ENCODE measurements at regions not wholly inside any gene's neighbourhood (a gene's known extent, or its start where the extent isn't known, plus 50 kb on each side); places are given as distances from the start of the nearest gene placed in this dataset.
"Not testable (repeated sequence)": the region's sequence is repeated elsewhere in the genome, so short reads cannot be mapped to it uniquely, and the experiment has no call there.

DNA sequence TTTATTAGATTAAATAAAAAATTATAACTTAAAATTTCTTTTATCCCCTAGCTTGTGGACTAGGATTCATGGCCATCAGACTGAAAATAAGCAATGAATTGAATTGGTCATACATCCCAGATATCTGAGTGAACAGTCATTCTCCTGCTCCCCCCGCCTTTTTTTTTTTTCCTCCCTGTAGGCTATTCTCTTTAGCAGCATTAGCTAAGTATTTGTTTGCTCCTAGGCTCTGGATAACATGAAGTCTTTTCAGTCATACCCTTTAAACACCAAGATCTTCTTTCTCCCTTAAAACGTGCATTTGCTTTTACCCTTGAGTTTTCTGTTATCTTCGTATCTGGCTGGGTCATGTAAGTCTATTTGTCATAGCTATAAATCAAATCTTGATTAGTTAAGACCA is 866.7 kb upstream of the SPRY2 start:
- H3K27ac Mint-ChIP-seq = no peak overlapping the region
- no peak for ATAC-seq (ENCODE audit: low read depth)
- no peaks in the 10 kb centered on the region for H3K27me3 Mint-ChIP-seq
- H3K4me1 Mint-ChIP-seq = no peaks in the 10 kb centered on the region
- DNase-seq (ENCODE audit: low spot score in 2 of 2) = no peak
- H3K4me3 Mint-ChIP-seq = no peak overlapping the region
- no peaks in the 10 kb centered on the region for H3K36me3 Mint-ChIP-seq
- H3K9me3 Mint-ChIP-seq = peaks cover 4% of the 10 kb centered on the region

DNA sequence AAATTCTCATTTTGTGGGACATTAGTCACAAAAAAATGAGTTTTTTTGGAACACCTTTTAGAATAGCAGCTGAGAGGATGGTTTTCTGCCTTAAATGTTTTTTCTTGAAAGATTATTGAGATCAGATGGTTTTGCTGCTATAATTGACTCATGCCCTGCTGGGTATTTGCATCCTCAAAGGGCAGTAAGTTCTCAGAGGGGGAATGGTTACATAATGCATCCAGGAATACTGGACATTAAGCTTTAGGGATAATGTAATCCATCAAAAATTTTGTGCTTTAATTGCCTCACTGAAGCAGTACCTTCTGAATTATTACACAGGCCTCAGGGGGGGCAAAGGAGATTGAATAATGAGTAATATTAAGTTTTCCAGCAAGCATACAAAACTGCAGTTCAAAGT is 866.3 kb upstream of the SPRY2 start:
- no peaks in the 10 kb centered on the region for H3K27me3 Mint-ChIP-seq
- no peak for ATAC-seq (ENCODE audit: low read depth)
- no peak for DNase-seq (ENCODE audit: low spot score in 2 of 2)
- no peaks in the 10 kb centered on the region for H3K4me1 Mint-ChIP-seq
- H3K4me3 Mint-ChIP-seq = no peak overlapping the region
- peaks cover 4% of the 10 kb centered on the region for H3K9me3 Mint-ChIP-seq
- no peaks in the 10 kb centered on the region for H3K36me3 Mint-ChIP-seq
- no peak overlapping the region for H3K27ac Mint-ChIP-seq

DNA sequence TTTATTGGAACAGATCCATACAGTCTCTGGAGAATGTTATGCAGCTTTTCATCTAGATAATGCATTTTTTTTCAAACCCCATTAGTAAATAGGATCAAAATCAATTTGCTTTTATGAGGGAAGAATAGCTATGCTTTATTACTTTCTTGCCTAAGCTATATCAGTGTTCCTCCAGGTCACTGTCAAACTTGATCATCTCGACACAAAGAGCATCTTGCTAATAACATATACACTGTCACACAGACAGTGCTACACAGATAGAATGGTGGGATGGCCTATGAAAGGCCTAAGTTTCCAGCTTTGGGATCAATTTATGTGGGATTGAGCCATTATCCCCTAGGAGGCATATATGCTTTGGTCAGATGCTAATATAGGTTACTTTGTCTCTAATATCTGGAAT is 862.9 kb upstream of the SPRY2 start:
- Mint-ChIP-seq H3K4me3 (no peak overlapping the region), H3K27me3 (no peaks in the 10 kb centered on the region), H3K36me3 (no peaks in the 10 kb centered on the region), H3K27ac (no peak overlapping the region), H3K9me3 (peaks cover 5% of the 10 kb centered on the region), H3K4me1 (no peaks in the 10 kb centered on the region)
- DNase-seq (ENCODE audit: low spot score in 2 of 2) (no peak), ATAC-seq (ENCODE audit: low read depth) (no peak)

DNA sequence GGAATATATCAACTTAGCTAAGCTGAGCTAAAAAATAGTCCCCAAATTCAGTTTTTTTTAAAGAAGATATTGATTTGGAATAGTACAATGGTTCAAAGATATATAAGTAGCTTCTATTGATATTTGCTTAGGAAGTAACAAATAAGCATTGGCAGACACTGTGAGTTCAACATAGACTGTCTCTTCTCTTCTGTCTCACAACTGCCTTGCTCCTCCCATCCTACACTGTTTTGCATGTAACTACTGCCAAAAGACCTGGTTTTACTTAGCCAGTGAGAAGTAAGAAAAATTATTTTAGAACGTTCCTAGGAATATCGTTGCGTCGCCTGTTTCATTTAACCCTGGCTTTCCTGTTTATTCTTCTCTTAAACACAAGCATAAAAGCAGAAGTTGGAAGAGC is 859.0 kb upstream of the SPRY2 start:
- no peak overlapping the region for H3K4me3 Mint-ChIP-seq
- no peak for ATAC-seq (ENCODE audit: low read depth)
- no peaks in the 10 kb centered on the region for H3K36me3 Mint-ChIP-seq

DNA sequence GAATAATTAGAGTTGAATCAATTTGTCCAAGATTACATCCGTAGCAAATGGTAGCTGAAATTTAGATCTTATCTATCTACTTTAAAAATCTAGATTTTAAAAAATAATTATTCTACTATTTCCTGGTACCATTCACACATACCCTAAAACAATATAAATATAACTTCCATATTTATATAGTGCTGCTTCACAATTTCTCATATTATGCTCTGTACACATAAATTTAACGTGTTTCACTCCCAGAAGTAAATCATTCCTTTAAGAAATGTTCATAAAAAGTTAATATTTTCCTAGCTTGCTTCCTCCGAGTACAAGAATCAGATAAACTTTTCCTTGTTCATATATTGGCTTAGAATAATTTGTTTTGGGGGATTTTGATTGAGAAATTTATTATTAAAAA is 857.0 kb upstream of the SPRY2 start:
- Mint-ChIP-seq H3K9me3 (peaks cover 7% of the 10 kb centered on the region), H3K27ac (no peak overlapping the region), H3K4me3 (no peak overlapping the region), H3K27me3 (no peaks in the 10 kb centered on the region), H3K4me1 (no peaks in the 10 kb centered on the region), H3K36me3 (no peaks in the 10 kb centered on the region)
- ATAC-seq (ENCODE audit: low read depth) (no peak), DNase-seq (ENCODE audit: low spot score in 2 of 2) (no peak)

More for the DNA sequence above, 859.0 kb upstream of the SPRY2 start:
- DNase-seq (ENCODE audit: low spot score in 2 of 2) = no peak
- H3K4me1 Mint-ChIP-seq = no peaks in the 10 kb centered on the region
- no peaks in the 10 kb centered on the region for H3K27me3 Mint-ChIP-seq
- no peak overlapping the region for H3K27ac Mint-ChIP-seq
- H3K9me3 Mint-ChIP-seq = peaks cover 3% of the 10 kb centered on the region

DNA sequence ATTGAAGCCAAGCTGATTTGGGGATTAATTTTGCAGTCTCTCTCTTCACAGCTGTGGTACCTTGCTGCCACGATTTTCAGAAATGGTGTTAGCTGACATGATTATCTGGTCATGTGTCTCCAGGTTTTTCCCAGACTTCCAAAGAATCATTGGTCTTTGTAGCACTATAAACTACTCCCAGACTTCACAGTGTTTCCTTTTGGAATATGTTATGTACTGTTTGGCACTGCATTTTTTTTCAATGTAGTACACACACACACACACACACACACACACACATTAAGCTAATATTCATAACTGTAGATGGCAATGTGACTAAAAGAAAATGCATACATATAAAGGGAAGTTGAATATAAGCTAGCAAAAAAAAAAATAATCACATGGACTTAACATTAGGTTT is 856.6 kb upstream of the SPRY2 start:
- no peaks in the 10 kb centered on the region for H3K4me1 Mint-ChIP-seq
- DNase-seq (ENCODE audit: low spot score in 2 of 2) (no peak), ATAC-seq (ENCODE audit: low read depth) (no peak)
- peaks cover 7% of the 10 kb centered on the region for H3K9me3 Mint-ChIP-seq
- no peaks in the 10 kb centered on the region for H3K27me3 Mint-ChIP-seq
- H3K36me3 Mint-ChIP-seq = no peaks in the 10 kb centered on the region
- H3K4me3 Mint-ChIP-seq = no peak overlapping the region
- no peak overlapping the region for H3K27ac Mint-ChIP-seq

DNA sequence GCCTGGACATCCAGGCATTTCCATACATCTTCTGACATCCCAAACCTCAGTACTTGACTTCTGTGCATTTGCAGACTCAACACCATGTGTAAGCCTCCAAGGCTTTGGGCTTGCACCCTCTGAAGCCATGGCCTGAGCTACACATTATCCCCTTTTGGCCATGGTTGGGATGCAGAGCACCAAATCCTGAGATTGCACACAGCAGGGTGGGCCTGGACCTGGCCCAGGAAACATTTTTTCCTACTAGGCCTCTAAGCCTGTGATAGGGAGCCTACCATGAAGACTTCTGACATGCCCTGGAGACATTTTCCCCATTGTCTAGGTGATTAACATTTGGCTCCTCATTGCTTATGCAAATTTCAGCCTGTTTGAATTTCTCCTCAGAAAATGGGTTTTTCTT is 853.4 kb upstream of the SPRY2 start:
- Mint-ChIP-seq H3K4me3 (no peak overlapping the region), H3K9me3 (peaks cover 9% of the 10 kb centered on the region), H3K27me3 (no peaks in the 10 kb centered on the region), H3K36me3 (no peaks in the 10 kb centered on the region), H3K4me1 (no peaks in the 10 kb centered on the region), H3K27ac (no peak overlapping the region)
- DNase-seq (ENCODE audit: low spot score in 2 of 2) (no peak), ATAC-seq (ENCODE audit: low read depth) (no peak)

DNA sequence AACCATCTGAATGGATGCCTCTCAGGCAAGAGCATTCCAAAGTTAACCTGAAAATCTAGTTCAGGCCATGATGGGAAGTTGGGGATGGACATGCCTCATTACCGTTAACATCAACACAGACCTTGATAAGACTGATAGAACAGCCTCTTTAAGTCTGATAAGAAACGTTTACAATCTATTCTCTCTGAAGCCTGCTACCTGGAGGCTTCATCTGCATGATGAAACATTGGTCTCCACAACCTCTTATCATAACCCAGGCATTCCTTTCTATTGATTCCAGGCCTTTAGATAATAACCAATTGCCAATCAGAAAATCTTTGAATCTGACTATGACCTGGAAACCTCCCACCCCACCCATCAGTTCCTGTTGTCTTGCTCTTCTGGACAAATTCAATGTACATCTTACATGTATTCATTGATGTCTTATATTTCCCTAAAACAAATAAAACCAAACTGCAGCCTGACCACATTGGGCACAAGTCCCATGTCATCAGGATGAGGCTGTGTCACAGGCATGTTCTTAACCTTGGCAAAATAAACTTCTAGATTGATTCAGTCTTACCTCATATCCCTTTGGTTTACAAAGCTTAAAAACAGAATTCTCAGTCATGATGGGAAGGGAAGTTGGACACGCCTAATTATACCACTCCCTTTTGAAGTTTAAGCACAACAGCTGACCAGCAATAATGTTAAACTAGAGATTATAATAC is 843.8 kb upstream of the SPRY2 start:
- no peaks in the 10 kb centered on the region for H3K36me3 Mint-ChIP-seq
- no peaks in the 10 kb centered on the region for H3K27me3 Mint-ChIP-seq
- DNase-seq (ENCODE audit: low spot score in 2 of 2) (no peak), ATAC-seq (ENCODE audit: low read depth) (no peak)
- H3K9me3 Mint-ChIP-seq = no peaks in the 10 kb centered on the region
- H3K4me3 Mint-ChIP-seq = no peak overlapping the region
- no peaks in the 10 kb centered on the region for H3K4me1 Mint-ChIP-seq
- H3K27ac Mint-ChIP-seq = no peak overlapping the region

DNA sequence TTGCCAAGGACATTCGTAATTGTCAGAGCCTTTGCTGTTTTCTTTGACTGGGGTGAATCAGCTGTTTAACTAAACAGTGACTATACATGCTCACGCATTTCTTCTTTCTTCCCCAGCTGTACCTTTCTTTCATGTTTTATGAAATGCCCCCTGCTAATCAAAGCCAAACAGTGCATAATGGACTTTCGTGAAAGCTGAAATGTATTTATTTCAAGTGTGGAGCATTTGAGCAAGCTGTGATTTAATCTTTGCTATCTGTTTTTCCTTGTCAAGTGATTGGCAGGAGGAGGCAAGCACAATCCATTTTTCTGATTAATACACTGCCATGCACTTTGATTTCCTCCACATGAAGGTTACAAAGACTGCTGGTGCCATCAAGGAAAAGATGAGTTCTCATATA is 831.7 kb upstream of the SPRY2 start:
- DNase-seq (ENCODE audit: low spot score in 2 of 2) (no peak), ATAC-seq (ENCODE audit: low read depth) (no peak)
- Mint-ChIP-seq H3K9me3 (no peaks in the 10 kb centered on the region), H3K4me3 (no peak overlapping the region), H3K27me3 (no peaks in the 10 kb centered on the region), H3K27ac (no peak overlapping the region), H3K4me1 (no peaks in the 10 kb centered on the region), H3K36me3 (no peaks in the 10 kb centered on the region)

DNA sequence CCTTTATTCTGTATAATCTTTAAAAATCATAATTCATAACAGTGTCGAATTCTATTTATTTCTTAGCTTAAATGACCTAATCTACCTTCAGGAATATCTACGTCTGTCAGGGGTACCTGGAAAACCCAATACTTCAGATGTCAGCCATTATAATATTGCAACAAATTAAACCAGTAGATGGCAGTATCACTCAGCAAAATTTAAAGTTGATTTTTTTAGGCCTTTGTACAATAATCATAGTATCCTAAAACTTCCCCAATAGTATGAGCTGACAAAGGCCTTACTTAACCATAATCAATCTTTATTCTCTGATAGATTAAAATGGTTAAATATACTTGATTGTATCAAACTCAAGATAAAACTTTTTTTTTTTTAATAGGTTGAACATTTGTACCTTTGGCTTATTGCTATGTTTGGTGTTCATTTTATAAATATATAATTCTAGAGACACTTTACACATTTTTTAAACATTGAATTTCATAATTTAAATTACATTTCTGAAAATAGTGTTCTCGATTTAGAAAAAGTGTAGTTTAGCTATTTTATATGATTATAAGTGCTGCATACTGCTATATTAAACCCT is 830.2 kb upstream of the SPRY2 start:
- DNase-seq (ENCODE audit: low spot score in 2 of 2) (no peak), ATAC-seq (ENCODE audit: low read depth) (no peak)
- Mint-ChIP-seq H3K27me3 (no peaks in the 10 kb centered on the region), H3K27ac (no peak overlapping the region), H3K4me1 (no peaks in the 10 kb centered on the region), H3K9me3 (peaks cover 6% of the 10 kb centered on the region), H3K4me3 (no peak overlapping the region), H3K36me3 (no peaks in the 10 kb centered on the region)

DNA sequence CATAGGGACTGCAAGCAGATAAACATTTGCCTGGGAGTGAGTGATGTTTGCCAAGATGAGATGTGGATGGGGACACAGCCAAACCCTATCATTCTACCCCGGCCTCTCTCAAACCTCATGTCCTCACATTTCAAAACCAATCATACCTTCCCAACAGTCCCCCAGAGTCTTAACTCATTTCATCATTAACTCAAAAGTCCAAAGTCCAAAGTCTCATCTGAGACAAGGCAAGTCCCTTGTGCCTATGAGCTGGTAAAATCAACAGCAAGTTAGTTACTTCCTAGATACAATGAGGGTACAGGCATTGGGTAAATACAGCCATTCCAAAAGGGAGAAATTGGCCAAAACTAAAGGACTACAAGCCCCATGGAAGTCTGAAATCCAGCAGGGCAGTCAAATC is 822.9 kb upstream of the SPRY2 start:
- H3K4me1 Mint-ChIP-seq; H3K4me3 Mint-ChIP-seq; H3K27me3 Mint-ChIP-seq; H3K36me3 Mint-ChIP-seq; H3K27ac Mint-ChIP-seq; DNase-seq (ENCODE audit: low spot score in 2 of 2); ATAC-seq (ENCODE audit: low read depth): not testable (repeated sequence)
- H3K9me3 Mint-ChIP-seq = peaks cover 12% of the 10 kb centered on the region

DNA sequence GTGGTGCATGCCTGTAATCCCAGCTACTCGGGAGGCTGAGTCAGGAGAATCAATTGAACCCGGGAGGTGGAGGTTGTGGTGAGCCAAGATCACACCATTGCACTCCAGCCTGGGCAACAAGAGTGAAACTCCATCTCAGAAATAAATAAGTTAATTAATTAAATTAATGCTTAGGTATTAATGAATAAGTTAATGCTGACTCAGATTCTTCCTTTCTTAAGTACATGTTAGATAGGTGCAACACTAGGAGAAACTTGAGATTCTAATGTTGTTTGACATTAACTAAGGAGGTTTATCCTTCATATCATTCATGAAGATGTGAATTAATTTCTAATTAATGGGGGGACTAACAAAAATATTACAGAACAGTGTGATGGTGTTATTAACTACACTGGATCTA is 812.6 kb upstream of the SPRY2 start:
- ATAC-seq (ENCODE audit: low read depth) (no peak), DNase-seq (ENCODE audit: low spot score in 2 of 2) (no peak)
- Mint-ChIP-seq H3K9me3 (peaks cover 4% of the 10 kb centered on the region), H3K4me3 (no peak overlapping the region), H3K27ac (no peak overlapping the region), H3K27me3 (no peaks in the 10 kb centered on the region), H3K36me3 (no peaks in the 10 kb centered on the region), H3K4me1 (no peaks in the 10 kb centered on the region)

DNA sequence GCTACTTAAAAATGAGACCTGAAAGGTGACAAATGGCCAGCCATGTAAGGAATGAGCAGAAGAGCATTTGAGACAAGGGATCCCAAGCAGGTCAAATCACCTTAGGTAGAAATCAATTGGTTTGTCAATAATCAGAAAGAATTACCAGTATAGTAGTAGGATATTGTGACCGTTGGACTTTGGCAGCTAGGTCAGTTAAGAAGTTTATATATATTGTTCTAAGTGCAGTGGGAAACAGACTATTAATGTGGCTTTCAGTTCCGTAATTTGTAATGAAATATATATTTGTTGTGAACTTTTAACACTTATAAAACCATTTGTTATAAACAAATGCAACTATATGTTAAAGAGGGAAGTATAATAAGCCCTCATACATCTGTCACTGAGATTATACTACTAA is 807.9 kb upstream of the SPRY2 start:
- peaks cover 8% of the 10 kb centered on the region for H3K9me3 Mint-ChIP-seq
- no peak overlapping the region for H3K27ac Mint-ChIP-seq
- ATAC-seq (ENCODE audit: low read depth) (no peak), DNase-seq (ENCODE audit: low spot score in 2 of 2) (no peak)
- no peaks in the 10 kb centered on the region for H3K27me3 Mint-ChIP-seq
- H3K4me1 Mint-ChIP-seq = no peaks in the 10 kb centered on the region
- no peak overlapping the region for H3K4me3 Mint-ChIP-seq
- no peaks in the 10 kb centered on the region for H3K36me3 Mint-ChIP-seq

DNA sequence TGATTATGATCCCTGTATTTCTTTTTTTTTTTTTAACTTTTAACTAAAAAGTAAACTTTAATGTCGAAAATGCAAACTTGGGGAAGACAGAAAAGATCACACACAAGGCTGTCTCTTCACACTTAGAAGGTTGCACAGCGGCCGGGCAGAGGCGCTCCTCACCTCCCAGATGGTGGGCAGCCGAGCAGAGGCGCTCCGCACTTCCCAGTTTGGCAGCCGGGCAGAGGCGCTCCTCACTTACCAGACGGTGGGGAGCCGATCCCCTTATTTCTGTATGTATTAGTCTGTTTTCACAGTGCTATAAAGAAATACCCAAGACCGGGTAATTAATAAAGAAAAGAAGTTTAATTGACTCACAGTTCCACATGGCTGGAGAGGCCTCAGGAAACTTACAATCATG is 805.6 kb upstream of the SPRY2 start:
- H3K9me3 Mint-ChIP-seq; H3K4me3 Mint-ChIP-seq; ATAC-seq (ENCODE audit: low read depth); H3K36me3 Mint-ChIP-seq; H3K4me1 Mint-ChIP-seq; H3K27ac Mint-ChIP-seq; DNase-seq (ENCODE audit: low spot score in 2 of 2); H3K27me3 Mint-ChIP-seq: not testable (repeated sequence)

DNA sequence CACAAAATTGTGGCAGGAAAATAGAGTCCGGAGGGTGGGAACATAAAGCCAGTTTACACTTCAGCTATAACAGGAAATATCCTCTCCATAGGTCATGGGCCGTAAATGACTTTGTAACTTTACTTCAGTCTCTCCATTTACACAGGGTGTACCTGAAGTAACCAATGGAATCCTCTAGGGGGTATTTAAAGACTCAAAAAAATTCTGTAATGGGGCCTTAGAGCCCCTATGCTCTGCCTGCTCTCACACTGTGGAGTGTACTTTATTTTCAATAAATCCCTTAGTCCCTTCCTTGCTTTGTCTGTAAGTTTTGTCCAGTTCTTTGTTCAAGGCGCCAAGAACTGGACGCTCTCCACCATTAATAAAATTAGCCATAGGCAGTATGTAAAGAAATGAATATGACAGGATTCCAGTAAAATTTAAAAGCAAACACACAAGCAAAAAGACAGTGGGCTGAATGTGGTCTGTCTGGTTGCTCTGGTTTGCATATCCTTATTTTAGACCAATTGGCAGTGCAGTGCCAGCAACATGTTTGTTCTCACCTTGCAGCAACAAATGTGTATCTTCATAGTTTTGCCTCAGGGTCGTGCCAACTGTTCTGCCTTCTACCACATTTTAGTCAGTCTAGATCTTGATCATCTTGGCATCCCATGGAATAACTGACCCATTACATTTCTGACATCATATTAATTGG is 801.5 kb upstream of the SPRY2 start:
- Mint-ChIP-seq H3K36me3 (no peaks in the 10 kb centered on the region), H3K27ac (no peak overlapping the region), H3K4me3 (no peak overlapping the region), H3K4me1 (no peaks in the 10 kb centered on the region), H3K27me3 (no peaks in the 10 kb centered on the region), H3K9me3 (peaks cover 4% of the 10 kb centered on the region)
- no peak for ATAC-seq (ENCODE audit: low read depth)
- no peak for DNase-seq (ENCODE audit: low spot score in 2 of 2)

All from memory B cell (primary cell).